Pancreas (tissue), 10 donors: ENCODE measurements at regions not wholly inside any gene's neighbourhood (a gene's known extent, or its start where the extent isn't known, plus 50 kb on each side); places are given as distances from the start of the nearest gene placed in this dataset.

ENCODE experiments used
- ATAC-seq, 4 donors: fragments of 200-7000 bp; cut with Tn5 transposase; one replicate each; pipeline versions ENCODE4 v1.8.0 to v1.9.1; 2020; ENCODE audit warnings: mild to moderate bottlenecking in 4 of 4, moderate library complexity in 4 of 4
- DNase-seq, 6 donors: peaks; one replicate each; pipeline ENCODE4 v3.0.0-alpha.2; 2020
- FAIRE-seq: peaks from 2 replicates; lab custom pipeline; 2012; peaks lifted over from hg19 to GRCh38; lab: Jason Lieb, UNC
- H3K27ac ChIP-seq, 4 donors: fragments of 200-600 bp; sonication (generic); 1 replicate in 3 of 4; 2 replicates in 1 of 4; pipeline versions ENCODE4 v1.5.0 to v1.8.0; 2020
- H3K27me3 ChIP-seq, 4 donors: fragments of 200-600 bp; one replicate each; pipeline ENCODE4 v1.8.0; 2021
- H3K36me3 ChIP-seq, 3 donors: fragments of 200-600 bp; sonication (generic) in 1 of 3; one replicate each; pipeline versions ENCODE4 v1.5.0 to v1.8.0; 2020 to 2021
- H3K4me1 ChIP-seq, 3 donors: fragments of 200-600 bp; one replicate each; pipeline ENCODE4 v1.8.0; 2021
- H3K4me3 ChIP-seq, 4 donors: fragments of 200-600 bp; sonication (generic) in 2 of 4; one replicate each; pipeline versions ENCODE4 v1.5.0 to v1.8.0; 2020 to 2021
- H3K9me3 ChIP-seq, 4 donors: fragments of 200-600 bp; one replicate each; pipeline ENCODE4 v1.8.0; 2021
- WGBS, 2 donors: extraction: QIAGEN DNeasy Blood & Tissue Kit; methylation state at CpG; one replicate each; pipeline ENCODE4 v1.1.7; 2013; 5-methylcytosine and 5-hydroxymethylcytosine counted together
- intact Hi-C, 3 donors: fragments of 100-400 bp; cut with DNase I; formaldehyde crosslinking; loops; one replicate each; pipeline versions ENCODE4 v1.11.1 to v1.14.2; 2022
- TF ChIP-seq, protein P1 (sequence below), 4 donors: fragments of 200-600 bp; sonication (generic) in 3 of 4; IDR thresholded peaks; one replicate each; pipeline versions ENCODE4 v1.5.0 to v1.8.0; 2021; ENCODE audit warnings: antibody characterized with exemption in 4 of 4
- donor health status: healthy with polysubstance abuse.
- donor health status: DM: no; HTN: no; CAD: no; lungs with moderate emphysema.
- donor health status: DM: no; HTN: no; CAD: no.
- donor health status: control.
- donor health status: control.
- donor health status: Bipolar disorder and iron deficiency.
- donor health status: DM: yes; HTN: yes; CAD: no.
- donor health status: DM: no; HTN: no; CAD: no.
- donor health status: DM: no; HTN: no; CAD: no.
- donor health status: DM: yes; HTN: yes; CAD: no.

- Histone ChIP-seq H3K36me3 (no peaks in the 10 kb centered on the region), H3K27me3 (no peaks in the 10 kb centered on the region), H3K4me1 (no peaks in the 10 kb centered on the region), H3K9me3 (no peaks in the 10 kb centered on the region), H3K4me3 (no peak overlapping the region), H3K27ac (no peak overlapping the region)
- TF ChIP-seq, protein P1, sequence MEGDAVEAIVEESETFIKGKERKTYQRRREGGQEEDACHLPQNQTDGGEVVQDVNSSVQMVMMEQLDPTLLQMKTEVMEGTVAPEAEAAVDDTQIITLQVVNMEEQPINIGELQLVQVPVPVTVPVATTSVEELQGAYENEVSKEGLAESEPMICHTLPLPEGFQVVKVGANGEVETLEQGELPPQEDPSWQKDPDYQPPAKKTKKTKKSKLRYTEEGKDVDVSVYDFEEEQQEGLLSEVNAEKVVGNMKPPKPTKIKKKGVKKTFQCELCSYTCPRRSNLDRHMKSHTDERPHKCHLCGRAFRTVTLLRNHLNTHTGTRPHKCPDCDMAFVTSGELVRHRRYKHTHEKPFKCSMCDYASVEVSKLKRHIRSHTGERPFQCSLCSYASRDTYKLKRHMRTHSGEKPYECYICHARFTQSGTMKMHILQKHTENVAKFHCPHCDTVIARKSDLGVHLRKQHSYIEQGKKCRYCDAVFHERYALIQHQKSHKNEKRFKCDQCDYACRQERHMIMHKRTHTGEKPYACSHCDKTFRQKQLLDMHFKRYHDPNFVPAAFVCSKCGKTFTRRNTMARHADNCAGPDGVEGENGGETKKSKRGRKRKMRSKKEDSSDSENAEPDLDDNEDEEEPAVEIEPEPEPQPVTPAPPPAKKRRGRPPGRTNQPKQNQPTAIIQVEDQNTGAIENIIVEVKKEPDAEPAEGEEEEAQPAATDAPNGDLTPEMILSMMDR (IDR thresholded peaks at IDR 0.05): no peak
- DNase-seq (no peak), FAIRE-seq (no peak), ATAC-seq (no peak)
- WGBS, 2 donors: 75 to 83% methylated on average over 4 of the region's 4 CpGs
- intact Hi-C loops: no loop called here
Observed at GRCh38 chr4:107133965-107134653, 98.0 kb upstream of the DKK2 start.

- H3K4me1 ChIP-seq: no peaks in the 10 kb centered on the region
- no peaks in the 10 kb centered on the region for H3K36me3 ChIP-seq
- H3K4me3 ChIP-seq: no peak overlapping the region
- FAIRE-seq (no peak), ATAC-seq (no peak), DNase-seq (no peak)
- TF ChIP-seq, protein P1 (IDR thresholded peaks at IDR 0.05): no peak
- no peak overlapping the region for H3K27ac ChIP-seq
- intact Hi-C loops: no loop called here
- WGBS, 2 donors: 65 to 83% methylated on average over 1 of the region's 1 CpG
- no peaks in the 10 kb centered on the region for H3K9me3 ChIP-seq
- no peaks in the 10 kb centered on the region for H3K27me3 ChIP-seq
Observed at GRCh38 chr4:107131295-107131694, 95.2 kb upstream of the DKK2 start.

GRCh38 chr4:107130157-107130556 lies 94.0 kb upstream of the DKK2 start:
- no peak overlapping the region for H3K27ac ChIP-seq
- no peak for DNase-seq
- TF ChIP-seq, protein P1 (IDR thresholded peaks at IDR 0.05): no peak
- H3K36me3 ChIP-seq: no peaks in the 10 kb centered on the region
- 63 to 86% methylated on average over 3 of the region's 3 CpGs for WGBS, 2 donors
- ATAC-seq: no peak
- intact Hi-C loops: no loop called here
- H3K4me3 ChIP-seq: no peak overlapping the region
- no peaks in the 10 kb centered on the region for H3K27me3 ChIP-seq
- H3K9me3 ChIP-seq: no peaks in the 10 kb centered on the region
- no peaks in the 10 kb centered on the region for H3K4me1 ChIP-seq
- no peak for FAIRE-seq

GRCh38 chr4:107129611-107130010 lies 93.5 kb upstream of the DKK2 start:
- TF ChIP-seq, protein P1 (IDR thresholded peaks at IDR 0.05): no peak
- intact Hi-C loops: no loop called here
- Histone ChIP-seq H3K27ac (no peak overlapping the region), H3K4me3 (no peak overlapping the region), H3K9me3 (no peaks in the 10 kb centered on the region), H3K27me3 (no peaks in the 10 kb centered on the region), H3K36me3 (no peaks in the 10 kb centered on the region), H3K4me1 (no peaks in the 10 kb centered on the region)
- ATAC-seq: no peak
- WGBS, 2 donors: 82 to 94% methylated on average over 1 of the region's 1 CpG
- FAIRE-seq: no peak
- DNase-seq: no peak

DNA sequence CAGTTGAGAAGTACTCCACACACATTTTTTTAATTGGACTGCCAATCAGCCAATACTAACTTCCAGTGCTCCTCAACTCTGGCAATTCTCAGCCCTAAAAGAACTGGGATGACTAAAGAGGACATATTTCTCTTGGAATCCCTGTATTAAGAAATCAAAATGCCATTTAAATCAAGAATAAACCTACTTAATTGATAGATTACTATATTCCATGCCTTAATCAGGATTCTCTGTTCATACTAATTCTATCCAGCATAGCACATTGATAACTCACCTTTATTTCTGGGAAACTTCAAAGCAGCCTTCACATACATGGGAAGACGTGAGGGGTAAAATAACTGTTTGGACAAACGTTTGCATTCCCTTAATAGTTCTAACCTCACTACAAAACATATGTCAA lies 93.0 kb upstream of the DKK2 start:
- H3K27ac ChIP-seq: no peak overlapping the region
- no peaks in the 10 kb centered on the region for H3K9me3 ChIP-seq
- H3K27me3 ChIP-seq: no peaks in the 10 kb centered on the region
- TF ChIP-seq, protein P1 (IDR thresholded peaks at IDR 0.05): no peak
- 29 to 33% methylated on average over 2 of the region's 2 CpGs for WGBS, 2 donors
- ATAC-seq (no peak), DNase-seq (no peak), FAIRE-seq (no peak)
- no peaks in the 10 kb centered on the region for H3K36me3 ChIP-seq
- intact Hi-C loops: no loop called here
- H3K4me3 ChIP-seq: no peak overlapping the region
- H3K4me1 ChIP-seq: no peaks in the 10 kb centered on the region
